ENCODE measurements at regions not wholly inside any gene's neighbourhood (a gene's known extent, or its start where the extent isn't known, plus 50 kb on each side); places are given as distances from the start of the nearest gene placed in this dataset.

- Histone ChIP-seq H3K36me3 (ENCODE audit: control insufficient read depth in 2 of 2, extremely low read depth in 1 of 2, insufficient read depth in 2 of 2, low read length in 2 of 2) (no peaks in the 10 kb centered on the region), H3K4me2 (ENCODE audit: insufficient read depth, low read length) (no peak overlapping the region), H3K79me2 (ENCODE audit: control insufficient read depth, insufficient read depth, low read length) (no peaks in the 10 kb centered on the region), H3K9ac (replicated peaks; ENCODE audit: extremely low read depth, insufficient read depth, low read length) (no peak overlapping the region), H3K9me1 (replicated peaks; ENCODE audit: control insufficient read depth, extremely low read depth, insufficient read depth, low read length) (no peaks in the 10 kb centered on the region), H4K20me1 (replicated peaks; ENCODE audit: control insufficient read depth, extremely low read depth, insufficient read depth, low read length) (no peaks in the 10 kb centered on the region), H2AFZ (ENCODE audit: low read depth, low read length) (no peak overlapping the region), H3K27ac (ENCODE audit: insufficient read depth, low read depth, low read length) (no peak overlapping the region), H3K4me3 (replicated peaks in 1 of 3; ENCODE audit: insufficient read depth in 1 of 3, low read depth in 1 of 3, low read length in 3 of 3) (no peak overlapping the region), H3K27me3 (ENCODE audit: control insufficient read depth in 2 of 2, insufficient read depth in 2 of 2, low read length in 2 of 2) (no peaks in the 10 kb centered on the region), H3K4me1 (ENCODE audit: control insufficient read depth, extremely low read depth, insufficient read depth, low read length) (no peaks in the 10 kb centered on the region), H3K9me3 (replicated peaks; ENCODE audit: control insufficient read depth, insufficient read depth, low read length) (no peaks in the 10 kb centered on the region)
- no TSS peak for BruUV-seq (replicated peaks)
- ChIA-PET POLR2A (no interaction called here), CTCF (no interaction called here)
- FAIRE-seq, result no peak
- dilution Hi-C loops (cut with MboI; ENCODE audit: extremely low pct_ligation_motif_present, low sequenced_read_pairs), result no loop called here
- intact Hi-C loops (cut with micrococcal nuclease), result no loop called here
- TF ChIP-seq MAX (IDR thresholded peaks at IDR 0.05; ENCODE audit: insufficient read depth, insufficient read length), result no peak
- no peak for TF ChIP-seq MYC (IDR thresholded peaks at IDR 0.05; ENCODE audit: low read depth, low read length)
- no peak for TF ChIP-seq CTCF (IDR thresholded peaks at IDR 0.05; ENCODE audit: extremely low read depth in 1 of 2, insufficient read depth in 1 of 2, low read depth in 1 of 2, low read length in 2 of 2)
- no peak for TF ChIP-seq FOS (IDR thresholded peaks at IDR 0.05; ENCODE audit: borderline replicate concordance, insufficient read depth, low read length)
- no peak for TF ChIP-seq POLR2AphosphoS5 (IDR thresholded peaks at IDR 0.05; ENCODE audit: insufficient read depth, low read depth, low read length)
- no peak for TF ChIP-seq POLR2A (IDR thresholded peaks at IDR 0.05; ENCODE audit: low read depth, low read length)
- no peak for TF ChIP-seq JUN (IDR thresholded peaks at IDR 0.05; ENCODE audit: borderline replicate concordance, insufficient read depth, insufficient read length, low read depth)
- no peak for TF ChIP-seq EZH2 (IDR thresholded peaks at IDR 0.05; ENCODE audit: borderline replicate concordance, low read depth, low read length, severe bottlenecking)
- no peak for TF ChIP-seq GATA2 (IDR thresholded peaks at IDR 0.05; ENCODE audit: insufficient read depth, insufficient read length, low read depth, low read length)
- no peak for DNase-seq (ENCODE audit: low read depth, low spot score)
These were observed 134.6 kb downstream of the CHST1 start for GRCh38 chr11:45530776-45531175.

All from endothelial cell of umbilical vein (primary cell).